ENCODE measurements at regions not wholly inside any gene's neighbourhood (a gene's known extent, or its start where the extent isn't known, plus 50 kb on each side); places are given as distances from the start of the nearest gene placed in this dataset.

GRCh38 chr14:51424041-51424440 is 184.0 kb downstream of the TMX1 start:
- Histone ChIP-seq H3K27me3 (ENCODE audit: insufficient read depth, low read length, poor library complexity, severe bottlenecking) (peaks cover 13% of the 10 kb centered on the region), H2AFZ (ENCODE audit: low read length) (no peak overlapping the region), H3K4me1 (ENCODE audit: insufficient read depth, low read length, poor library complexity, severe bottlenecking) (no peaks in the 10 kb centered on the region), H3K9me3 (ENCODE audit: insufficient read depth, low read depth, low read length) (peaks cover 13% of the 10 kb centered on the region; the same call in 1 of the 2 replicates), H3K79me2 (ENCODE audit: insufficient read depth, low read length) (no peaks in the 10 kb centered on the region), H3F3A (ENCODE audit: low read depth) (no peaks in the 10 kb centered on the region), H3K9ac (ENCODE audit: low read depth, low read length, poor library complexity, severe bottlenecking) (no peak overlapping the region), H4K20me1 (ENCODE audit: insufficient read depth, low read length, poor library complexity, severe bottlenecking) (no peaks in the 10 kb centered on the region), H3K36me3 (ENCODE audit: insufficient read depth, low read length) (no peaks in the 10 kb centered on the region), H3K4me3 (ENCODE audit: low read length, poor library complexity, severe bottlenecking) (no peak overlapping the region), H3K9me2 (replicated peaks; ENCODE audit: low read depth, low read length) (no peaks in the 10 kb centered on the region), H3K4me2 (ENCODE audit: low read depth, low read length, poor library complexity, severe bottlenecking) (no peak overlapping the region)
- TF ChIP-seq CTCF (conservative IDR thresholded peaks at IDR 0.05; ENCODE audit: low read length), result no peak
- TF ChIP-seq EZH2phosphoT487 (IDR thresholded peaks at IDR 0.05; ENCODE audit: borderline replicate concordance), result no peak

GRCh38 chr14:51424561-51425251 is 184.7 kb downstream of the TMX1 start:
- no peak for TF ChIP-seq CTCF (conservative IDR thresholded peaks at IDR 0.05; ENCODE audit: low read length)
- no peak for TF ChIP-seq EZH2phosphoT487 (IDR thresholded peaks at IDR 0.05; ENCODE audit: borderline replicate concordance)
- Histone ChIP-seq H2AFZ (ENCODE audit: low read length) (no peak overlapping the region), H3K4me3 (ENCODE audit: low read length, poor library complexity, severe bottlenecking) (no peak overlapping the region), H3K9ac (ENCODE audit: low read depth, low read length, poor library complexity, severe bottlenecking) (no peak overlapping the region), H4K20me1 (ENCODE audit: insufficient read depth, low read length, poor library complexity, severe bottlenecking) (no peaks in the 10 kb centered on the region), H3K4me2 (ENCODE audit: low read depth, low read length, poor library complexity, severe bottlenecking) (no peak overlapping the region), H3K36me3 (ENCODE audit: insufficient read depth, low read length) (no peaks in the 10 kb centered on the region), H3F3A (ENCODE audit: low read depth) (no peaks in the 10 kb centered on the region), H3K9me2 (replicated peaks; ENCODE audit: low read depth, low read length) (no peaks in the 10 kb centered on the region), H3K27me3 (ENCODE audit: insufficient read depth, low read length, poor library complexity, severe bottlenecking) (peaks cover 13% of the 10 kb centered on the region), H3K9me3 (ENCODE audit: insufficient read depth, low read depth, low read length) (peaks cover 6% of the 10 kb centered on the region; the same call in 1 of the 2 replicates), H3K79me2 (ENCODE audit: insufficient read depth, low read length) (no peaks in the 10 kb centered on the region), H3K4me1 (ENCODE audit: insufficient read depth, low read length, poor library complexity, severe bottlenecking) (no peaks in the 10 kb centered on the region)

- no peaks in the 10 kb centered on the region for H3K4me1 ChIP-seq (ENCODE audit: insufficient read depth, low read length, poor library complexity, severe bottlenecking)
- H3K9ac ChIP-seq (ENCODE audit: low read depth, low read length, poor library complexity, severe bottlenecking), result no peak overlapping the region
- H3K79me2 ChIP-seq (ENCODE audit: insufficient read depth, low read length), result no peaks in the 10 kb centered on the region
- peaks cover under 1% of the 10 kb centered on the region for H3K27me3 ChIP-seq (ENCODE audit: insufficient read depth, low read length, poor library complexity, severe bottlenecking)
- H3K9me3 ChIP-seq (ENCODE audit: insufficient read depth, low read depth, low read length), result no peaks in the 10 kb centered on the region
- H2AFZ ChIP-seq (ENCODE audit: low read length), result no peak overlapping the region
- no peaks in the 10 kb centered on the region for H3K36me3 ChIP-seq (ENCODE audit: insufficient read depth, low read length)
- H3K9me2 ChIP-seq (replicated peaks; ENCODE audit: low read depth, low read length), result no peaks in the 10 kb centered on the region
- no peak overlapping the region for H3K4me2 ChIP-seq (ENCODE audit: low read depth, low read length, poor library complexity, severe bottlenecking)
- no peak overlapping the region for H3K4me3 ChIP-seq (ENCODE audit: low read length, poor library complexity, severe bottlenecking)
- no peaks in the 10 kb centered on the region for H3F3A ChIP-seq (ENCODE audit: low read depth)
- TF ChIP-seq EZH2phosphoT487 (IDR thresholded peaks at IDR 0.05; ENCODE audit: borderline replicate concordance) (no peak), CTCF (conservative IDR thresholded peaks at IDR 0.05; ENCODE audit: low read length) (no peak)
- H4K20me1 ChIP-seq (ENCODE audit: insufficient read depth, low read length, poor library complexity, severe bottlenecking), result no peaks in the 10 kb centered on the region
These were observed 188.9 kb downstream of the TMX1 start for GRCh38 chr14:51428981-51429380.
